KG1 (cell line): ENCODE measurements at regions not wholly inside any gene's neighbourhood (a gene's known extent, or its start where the extent isn't known, plus 50 kb on each side); places are given as distances from the start of the nearest gene placed in this dataset.

Experiments
- DNase-seq: peaks from one replicate; lab custom pipeline; 2025; lab: John Stamatoyannopoulos, UW

DNA sequence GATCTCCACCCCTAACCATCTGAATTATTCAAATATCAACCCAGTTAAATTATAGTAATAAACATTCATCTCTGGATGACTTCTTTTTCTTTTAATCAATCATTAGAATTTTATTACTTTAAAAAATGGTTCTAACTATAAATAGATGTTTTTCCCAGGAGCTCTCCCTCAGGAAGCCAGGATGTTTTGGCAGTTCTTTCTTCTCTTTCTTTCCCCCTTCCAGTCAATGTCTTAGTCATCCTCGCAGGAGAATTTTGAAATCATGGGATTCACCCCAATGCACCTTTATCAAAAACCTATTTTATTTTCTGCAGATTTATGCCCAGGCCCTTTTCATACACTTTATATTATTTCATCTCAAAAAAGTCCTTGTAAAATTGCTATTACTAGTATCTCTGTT lies 711.6 kb downstream of the CDH11 start:
- no peak for DNase-seq

DNA sequence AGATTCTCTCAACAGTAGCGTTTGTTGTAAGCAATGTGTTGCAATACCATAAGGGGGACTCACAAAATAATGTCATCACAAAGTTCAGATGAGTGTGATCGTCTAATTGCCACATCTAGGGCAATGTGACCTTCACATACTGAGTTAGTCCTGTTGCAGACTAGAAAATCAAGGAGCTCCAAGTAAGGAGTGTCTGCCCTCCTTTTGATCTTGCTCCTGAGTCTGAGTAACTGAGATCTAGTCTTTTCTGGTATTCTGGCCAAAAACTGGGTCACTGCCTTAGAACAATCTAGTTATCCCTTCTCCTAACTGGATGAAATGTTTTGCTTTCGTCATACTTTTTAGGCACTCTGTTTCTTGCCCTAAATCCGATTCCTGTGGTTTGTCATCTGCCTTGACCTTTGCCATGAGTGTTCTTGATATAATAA lies 712.1 kb downstream of the CDH11 start:
- DNase-seq, result no peak

DNA sequence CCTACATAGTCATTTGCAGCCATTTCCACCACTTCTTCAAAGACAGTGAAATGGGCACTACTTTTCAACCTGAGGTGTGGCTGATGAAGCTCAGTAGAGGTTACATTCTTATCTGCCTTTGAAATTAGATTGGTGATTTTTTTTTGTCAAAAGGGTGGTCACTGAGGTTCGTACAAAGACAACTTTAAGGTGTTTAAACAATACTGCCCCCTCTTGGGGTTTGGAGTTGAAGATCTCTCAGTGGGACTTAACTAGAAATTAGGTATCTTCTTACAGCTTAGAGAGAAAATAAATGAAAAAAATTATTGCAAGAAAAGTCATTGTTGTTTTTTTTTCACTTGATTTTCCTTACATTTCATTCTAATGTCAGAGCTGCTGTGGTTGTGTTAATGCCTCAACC lies 713.2 kb downstream of the CDH11 start:
- no peak for DNase-seq

DNA sequence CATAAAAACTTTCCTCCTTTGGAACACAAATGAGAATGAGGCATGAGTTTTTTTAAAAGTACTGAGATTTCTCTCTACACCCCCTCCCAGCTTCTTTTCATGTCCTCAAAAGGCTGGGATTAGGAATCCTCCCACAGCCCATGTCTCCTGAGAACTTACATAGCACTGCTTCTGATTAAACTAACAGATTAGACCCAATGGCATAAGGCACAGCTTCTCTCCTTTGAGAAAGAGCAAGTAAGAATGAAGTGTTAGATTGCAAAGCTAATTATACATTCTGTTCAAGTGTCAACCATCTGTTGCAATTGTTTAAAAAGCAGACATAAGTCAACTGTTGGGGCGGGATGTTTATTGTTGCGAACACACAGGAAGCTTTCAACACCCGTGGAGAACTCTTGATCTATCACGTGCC lies 715.1 kb downstream of the CDH11 start:
- no peak for DNase-seq

DNA sequence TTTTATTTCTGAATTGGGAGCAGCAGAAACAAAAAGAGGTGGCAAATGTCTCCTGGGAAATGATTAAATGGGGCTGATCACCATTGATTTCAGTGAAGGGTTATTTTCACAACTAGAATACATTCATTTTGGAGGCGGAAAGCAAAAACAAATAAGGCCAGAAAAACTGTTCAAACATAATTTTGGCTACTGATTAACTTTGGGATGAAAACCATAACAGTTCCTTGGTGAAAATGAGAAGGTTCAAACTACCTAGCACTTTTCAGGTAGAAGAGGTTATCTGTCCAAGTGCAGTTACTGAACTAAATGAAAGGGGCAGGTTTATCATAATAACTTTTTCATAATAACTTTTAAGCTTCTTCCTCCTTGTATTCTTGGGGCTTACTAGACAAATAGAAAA lies 718.5 kb downstream of the CDH11 start:
- no peak for DNase-seq

DNA sequence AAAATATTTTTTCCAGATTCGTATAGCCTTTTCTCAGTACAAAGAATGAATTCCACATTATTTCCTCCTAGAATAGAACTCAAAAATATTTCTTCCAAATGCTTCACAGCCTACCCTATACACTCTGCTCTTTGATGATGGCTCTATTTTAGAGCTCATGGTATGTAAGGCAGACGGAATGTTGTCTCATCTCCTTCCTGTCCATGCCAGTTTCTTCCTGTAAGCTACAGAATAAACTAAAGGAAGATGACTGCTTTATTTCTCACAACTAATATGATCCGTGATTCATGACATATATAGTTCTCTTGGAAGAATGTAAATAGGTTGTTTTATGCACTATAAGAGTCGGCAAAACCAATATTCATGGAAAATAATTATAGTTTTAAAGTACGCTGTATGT lies 723.1 kb downstream of the CDH11 start:
- DNase-seq, result no peak

DNA sequence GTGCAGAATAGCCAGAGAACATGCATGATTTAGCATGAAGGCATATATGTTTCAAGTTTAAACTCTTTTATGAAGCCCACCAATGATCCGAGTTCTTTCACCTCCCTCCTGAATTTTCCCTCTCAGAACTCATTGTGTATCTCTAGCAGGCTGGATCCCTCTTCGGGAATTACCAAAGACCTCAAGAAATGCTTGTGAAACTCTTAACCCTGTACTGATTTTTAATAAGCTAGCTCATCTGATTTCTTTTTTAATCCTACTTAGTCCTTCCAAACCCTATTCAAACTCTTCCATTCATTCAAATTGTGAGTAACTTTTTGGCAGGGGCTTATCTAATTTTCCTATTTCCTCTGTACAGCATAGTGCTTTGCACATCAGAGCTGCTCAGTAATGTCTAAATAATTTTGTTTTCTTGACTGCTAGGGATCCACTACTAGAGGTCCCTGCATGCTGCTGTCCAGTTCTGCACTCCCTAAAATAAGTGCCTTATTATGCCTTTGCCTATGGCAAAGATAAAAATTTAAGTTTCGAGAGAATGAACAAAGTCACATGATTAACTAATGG lies 723.8 kb downstream of the CDH11 start:
- DNase-seq, result no peak

DNA sequence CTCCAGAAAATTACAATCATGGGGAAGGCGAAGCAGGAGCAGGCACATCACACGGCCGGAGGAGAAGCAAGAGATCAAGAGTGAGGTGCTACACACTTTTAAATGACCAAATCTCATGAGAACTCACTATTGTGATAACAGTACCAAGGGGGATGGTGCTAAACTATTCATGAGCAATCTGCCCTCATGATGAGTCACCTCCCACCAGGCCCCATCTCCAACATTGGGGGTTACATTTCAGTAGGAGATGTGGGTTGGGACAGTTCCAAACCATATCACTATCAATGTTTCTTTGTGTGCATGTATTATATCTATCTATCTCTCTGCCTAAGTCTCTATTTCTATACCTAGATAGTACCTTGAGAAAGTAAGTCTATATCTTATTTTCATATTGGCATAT lies 724.8 kb downstream of the CDH11 start:
- DNase-seq, result no peak

DNA sequence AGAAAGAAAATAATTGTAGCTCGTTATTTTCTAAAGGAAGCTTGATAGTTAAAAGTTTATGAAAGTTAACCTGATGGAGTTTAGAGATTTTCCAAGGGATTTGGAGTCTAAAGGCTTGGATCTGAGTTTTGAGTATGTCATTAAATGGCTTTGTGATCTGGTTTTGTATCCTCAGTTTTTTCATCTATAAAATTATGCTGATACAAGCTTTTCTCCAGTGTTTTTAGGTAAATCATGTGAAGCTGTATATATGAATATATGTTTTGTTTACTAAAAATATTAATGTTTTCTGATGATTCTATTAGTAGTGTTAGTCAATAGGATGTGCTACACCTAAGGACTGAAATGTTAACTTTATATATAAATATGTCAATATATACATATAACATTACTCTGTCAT lies 727.8 kb downstream of the CDH11 start:
- DNase-seq, result no peak

DNA sequence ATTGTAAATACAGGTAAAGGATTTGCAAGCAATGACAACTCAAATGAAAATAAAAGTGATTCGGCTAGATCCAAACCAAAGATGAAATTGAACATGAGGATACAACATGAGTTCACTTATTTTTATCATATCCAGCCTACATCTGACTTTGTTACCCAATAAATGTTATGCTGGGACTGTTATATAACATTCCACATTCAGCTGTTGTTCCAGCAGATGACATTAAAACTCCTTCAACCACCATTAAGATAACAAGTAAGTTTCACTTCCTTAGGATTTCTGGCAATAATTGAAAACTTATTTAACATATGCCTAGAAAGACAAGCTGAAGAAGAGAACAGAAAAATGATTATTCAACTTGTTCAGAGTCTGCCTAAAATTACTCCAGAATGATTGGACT lies 729.4 kb downstream of the CDH11 start:
- no peak for DNase-seq

DNA sequence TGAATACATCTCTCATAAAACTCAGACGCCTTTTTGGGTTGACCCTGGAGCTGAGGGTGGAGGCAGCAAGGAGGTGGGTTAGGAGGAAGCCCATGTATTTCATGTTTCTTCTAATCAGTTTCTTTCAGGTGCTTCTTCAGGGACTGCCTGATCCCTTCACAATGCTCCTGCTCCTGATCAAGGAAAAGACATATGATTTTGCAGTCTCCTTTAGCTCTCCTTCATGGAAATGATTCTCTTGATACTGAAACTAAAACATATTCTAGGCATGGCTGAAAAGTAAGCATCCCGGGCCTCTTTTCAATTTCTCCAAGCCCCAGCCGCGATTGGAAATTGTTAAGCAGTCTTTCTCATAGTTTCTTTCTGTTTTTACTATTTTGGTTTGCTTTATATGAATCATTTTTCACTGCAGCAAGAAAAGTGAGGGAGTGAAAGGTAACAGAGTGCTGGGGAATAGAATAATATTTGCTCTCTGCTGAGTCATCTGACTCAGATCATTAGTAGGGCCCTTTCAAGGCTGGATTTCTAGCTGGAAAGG lies 730.7 kb downstream of the CDH11 start:
- DNase-seq, result no peak

DNA sequence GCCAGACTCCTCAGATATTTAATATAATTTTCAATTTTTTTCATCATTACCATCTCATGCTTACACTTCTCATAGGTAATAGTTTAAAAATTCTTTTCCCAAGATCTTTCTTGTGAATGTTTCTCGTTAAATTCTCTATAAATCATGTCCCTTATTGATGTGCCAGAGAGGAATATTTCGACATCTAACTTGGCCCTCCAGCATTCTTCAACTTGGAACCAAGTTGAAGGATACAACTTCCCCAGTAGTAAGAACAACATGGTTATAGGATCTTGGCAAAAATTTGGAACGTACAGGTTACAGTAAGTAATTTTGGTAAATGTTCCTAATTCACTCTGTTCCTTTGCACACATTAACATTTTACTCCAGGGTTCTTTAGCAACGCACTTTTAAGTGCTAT lies 731.8 kb downstream of the CDH11 start:
- no peak for DNase-seq

DNA sequence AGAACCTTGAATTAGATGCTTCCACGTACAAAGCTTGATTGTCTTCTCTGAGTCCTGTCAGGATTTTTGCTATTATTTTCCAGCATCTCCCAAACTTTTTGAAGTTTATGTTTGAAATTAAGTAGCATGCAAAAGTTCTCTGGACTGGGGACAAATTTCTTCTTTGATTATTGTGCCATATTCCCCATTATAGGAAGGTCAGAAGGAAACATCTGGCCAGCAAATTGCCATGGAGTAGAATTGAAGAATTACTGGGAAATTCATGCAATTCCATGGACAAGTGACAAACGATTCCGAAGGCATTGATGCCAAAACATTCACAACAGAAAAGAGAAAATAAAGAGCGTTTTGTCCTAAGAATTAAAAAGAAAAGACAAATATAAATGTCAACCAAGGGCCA lies 737.2 kb downstream of the CDH11 start:
- no peak for DNase-seq

DNA sequence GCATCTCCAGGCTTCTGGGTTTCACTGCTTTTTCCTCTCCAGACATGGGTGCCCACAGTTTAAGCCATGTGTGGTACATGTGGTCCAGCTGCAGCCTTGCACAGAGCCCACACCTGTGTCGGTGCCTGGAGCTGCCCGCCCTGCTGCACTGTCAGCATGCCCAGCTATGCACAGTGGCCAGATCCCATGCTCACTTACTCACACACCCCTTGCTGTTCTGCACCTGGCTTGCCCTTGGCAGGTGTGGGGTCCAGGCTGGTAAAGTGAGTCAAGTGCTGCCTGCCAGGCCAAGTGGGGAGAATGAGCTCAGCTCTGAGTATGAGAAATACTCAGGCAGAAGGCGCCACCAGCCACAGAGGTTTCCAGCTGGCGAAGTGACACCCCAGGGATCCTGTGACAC lies 739.9 kb downstream of the CDH11 start:
- no peak for DNase-seq

DNA sequence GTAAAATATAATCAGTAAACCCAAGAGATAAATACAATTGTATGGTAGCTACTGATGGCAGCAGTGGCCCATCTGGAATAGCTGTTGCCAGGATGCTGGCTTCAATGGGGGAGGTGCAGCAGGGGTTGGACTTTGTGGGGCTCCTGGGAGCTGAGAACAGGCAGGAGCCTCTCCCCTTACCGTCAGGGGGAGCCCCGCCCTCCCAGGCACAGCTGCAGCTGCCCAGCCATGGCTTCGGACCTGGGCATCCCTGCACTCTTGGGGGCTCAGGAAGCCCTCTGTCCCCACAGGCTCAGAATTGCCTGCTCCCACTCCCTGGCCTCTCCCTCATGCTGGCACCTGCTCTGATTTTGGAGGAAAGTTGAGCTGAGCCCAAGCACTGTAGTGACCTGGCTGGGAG lies 741.1 kb downstream of the CDH11 start:
- no peak for DNase-seq

DNA sequence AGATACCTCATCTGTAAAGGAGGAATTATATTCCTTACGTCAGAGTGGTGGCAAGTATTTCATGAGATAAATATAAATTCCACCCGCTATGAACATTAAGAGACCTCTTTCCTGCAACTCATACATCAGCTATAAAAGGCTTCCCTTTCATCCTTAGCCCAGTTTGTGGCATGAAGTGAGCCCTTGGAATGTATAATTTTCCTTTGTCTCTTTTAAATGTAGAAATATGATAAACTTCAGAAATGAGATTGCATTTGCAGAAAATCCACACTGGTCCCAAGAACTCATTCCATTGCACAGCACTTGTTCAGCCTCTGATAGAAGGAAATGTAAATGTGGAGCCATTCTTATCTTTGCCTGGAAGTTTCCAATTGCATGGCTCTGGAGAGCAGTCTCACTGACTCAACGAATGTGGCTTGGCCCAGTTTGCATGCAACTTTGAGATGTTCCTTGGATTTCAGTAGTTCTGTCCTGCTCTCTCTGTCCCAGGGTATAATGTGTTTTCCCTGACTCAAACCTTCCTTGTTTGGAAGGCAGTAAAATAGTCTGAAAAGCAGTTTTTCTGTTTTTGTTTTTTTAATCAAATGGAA lies 746.4 kb downstream of the CDH11 start:
- DNase-seq, result no peak

DNA sequence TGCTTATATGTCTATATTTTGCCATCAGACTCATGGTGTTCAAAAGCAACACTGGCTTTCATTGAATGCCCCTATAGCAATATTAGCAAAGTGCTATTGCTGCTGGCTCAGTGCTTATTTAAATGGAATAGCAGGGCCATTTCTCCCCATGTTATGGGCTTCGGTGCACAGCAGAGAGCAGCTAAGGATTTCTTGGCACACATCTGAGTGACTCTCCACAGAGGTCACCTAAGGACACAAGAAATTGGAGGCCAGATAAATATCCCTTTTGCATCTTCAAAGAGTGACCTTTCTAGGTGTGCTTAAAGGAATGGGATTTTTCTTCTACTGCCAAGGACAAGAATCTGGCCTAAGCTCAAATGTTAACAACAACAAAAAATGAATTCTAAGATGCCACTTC lies 751.8 kb downstream of the CDH11 start:
- DNase-seq, result no peak

DNA sequence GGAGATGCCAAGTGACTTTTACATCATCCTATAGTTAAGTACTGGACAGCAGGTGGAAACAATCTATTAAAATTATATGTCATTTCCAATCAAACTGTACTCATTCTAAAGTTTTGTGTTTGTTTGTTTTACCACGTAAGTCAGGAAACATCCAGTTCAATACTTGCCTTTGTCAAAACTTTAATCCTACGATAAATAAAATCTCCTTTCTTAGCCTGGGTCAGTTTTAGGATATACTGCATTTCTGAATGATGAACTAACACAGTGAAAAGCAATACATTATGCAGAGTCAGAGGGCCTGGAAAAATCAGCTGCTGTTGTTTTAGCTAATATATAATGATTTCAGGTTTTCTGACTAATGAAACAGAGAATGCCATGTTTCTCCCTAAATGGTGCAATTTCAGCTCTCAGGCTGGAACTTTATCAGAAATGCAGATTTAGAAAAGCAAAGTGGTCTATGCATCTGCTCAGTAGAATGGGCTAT lies 756.4 kb downstream of the CDH11 start:
- no peak for DNase-seq

DNA sequence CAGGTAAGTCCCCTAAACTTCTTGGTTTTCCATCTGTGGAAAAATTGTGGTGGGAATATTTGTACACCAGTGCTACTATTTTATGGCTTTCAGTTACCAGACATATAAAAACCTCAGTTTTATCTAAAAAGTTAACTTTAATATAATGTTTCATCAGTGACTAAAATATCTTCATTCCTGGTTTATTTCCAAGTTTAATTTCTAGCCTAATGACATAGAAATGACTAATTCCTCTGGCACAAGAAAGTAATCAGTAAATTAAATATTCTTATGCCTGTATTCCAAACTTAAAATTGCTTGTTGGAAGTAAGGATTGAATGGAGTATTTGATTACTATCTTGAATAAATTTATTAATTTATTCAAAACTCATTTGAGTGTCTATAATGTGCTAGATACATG lies 757.0 kb downstream of the CDH11 start:
- no peak for DNase-seq

DNA sequence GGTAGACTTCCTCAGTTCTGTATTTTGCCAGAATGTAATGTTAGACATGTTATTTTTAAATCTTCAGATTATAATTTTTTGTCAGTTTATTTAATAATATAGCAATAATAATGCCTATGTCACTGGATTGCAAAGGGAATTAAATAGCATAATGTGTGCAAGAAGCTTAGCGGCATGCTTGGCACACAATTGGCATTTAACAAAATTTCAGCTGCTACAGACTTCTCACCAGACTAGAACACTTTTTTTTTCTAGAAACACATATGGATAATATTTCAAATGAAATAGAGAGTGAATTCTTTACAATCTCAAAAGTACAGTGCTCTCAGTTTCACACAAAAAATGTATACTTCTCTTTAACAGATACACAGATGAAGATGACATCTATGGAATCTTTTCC lies 757.4 kb downstream of the CDH11 start:
- DNase-seq, result no peak

DNA sequence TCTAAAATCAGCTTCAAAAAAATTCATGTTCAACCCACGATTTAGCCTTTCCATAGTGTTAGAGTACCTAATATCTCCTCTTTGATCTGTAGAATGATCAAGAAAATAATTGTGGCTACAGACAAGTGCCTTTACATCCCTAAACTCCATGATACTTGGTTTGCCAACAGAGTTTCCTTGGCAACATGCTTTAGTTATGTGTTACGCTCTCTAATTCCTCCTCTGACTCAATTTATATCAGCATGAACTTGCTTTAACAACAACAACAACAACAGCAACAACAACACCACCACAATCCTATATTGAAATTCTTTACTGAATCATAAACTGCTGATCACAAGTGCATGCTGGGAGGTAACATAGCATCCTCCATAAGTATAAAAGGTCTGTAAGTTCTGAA lies 757.8 kb downstream of the CDH11 start:
- no peak for DNase-seq

DNA sequence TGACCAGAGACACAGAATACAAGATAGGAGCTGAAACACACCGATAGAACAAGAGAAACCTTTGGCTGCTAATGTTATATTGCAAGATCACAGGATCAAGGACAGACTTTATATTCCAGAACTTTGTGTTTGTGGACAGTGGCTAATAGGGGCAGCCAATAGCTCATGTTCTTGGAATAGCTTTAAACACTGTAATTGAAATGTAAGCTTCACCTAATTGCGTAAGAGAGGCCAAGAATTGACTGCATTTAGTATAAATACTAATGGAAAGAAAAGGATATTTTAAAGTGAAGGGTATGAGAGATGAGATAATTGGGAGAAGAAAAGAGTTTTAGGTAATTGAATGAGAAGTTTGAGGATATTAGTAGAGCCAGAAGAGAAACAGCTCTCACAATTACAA lies 758.8 kb downstream of the CDH11 start:
- DNase-seq, result no peak

DNA sequence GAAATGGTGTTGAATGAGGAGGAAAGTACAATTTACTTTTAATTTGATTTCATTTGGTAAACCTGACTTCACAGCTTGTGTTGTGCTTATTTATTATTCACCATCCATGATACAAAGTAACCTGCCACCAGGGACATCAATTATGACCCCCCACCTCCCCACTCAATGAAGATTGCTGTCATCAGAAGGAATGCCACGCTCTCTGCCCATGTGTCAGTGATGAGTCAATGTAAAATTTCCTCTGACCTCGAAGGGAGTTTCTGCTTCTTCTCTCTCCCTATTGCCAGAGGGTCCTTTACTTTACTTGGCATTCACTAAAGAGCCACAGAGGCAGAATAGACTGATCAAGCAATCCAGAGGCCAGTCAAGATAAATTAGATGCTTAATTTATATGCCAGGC lies 759.7 kb downstream of the CDH11 start:
- no peak for DNase-seq

DNA sequence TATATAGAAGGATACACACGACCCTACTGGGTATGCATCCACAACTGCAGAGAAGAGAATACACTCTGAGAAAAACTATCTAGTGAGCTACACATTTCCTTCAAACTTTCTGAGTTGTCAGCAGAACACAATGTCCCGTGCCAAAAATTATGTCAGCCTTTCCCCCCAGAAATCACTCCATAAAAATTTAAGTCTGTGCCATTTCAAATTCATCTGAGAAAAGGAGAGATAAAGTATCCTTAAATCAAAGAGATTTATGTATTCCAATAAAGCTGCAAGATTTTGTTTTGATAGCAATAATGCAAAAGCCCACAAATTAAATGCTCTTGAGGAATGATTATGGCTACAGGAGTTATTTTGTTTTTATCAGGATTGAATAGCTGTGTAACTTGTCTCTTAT lies 760.1 kb downstream of the CDH11 start:
- DNase-seq, result no peak
